GM18519 (cell line): ENCODE measurements at regions not wholly inside any gene's neighbourhood (a gene's known extent, or its start where the extent isn't known, plus 50 kb on each side); places are given as distances from the start of the nearest gene placed in this dataset.

Experiments used
- ATAC-seq: cut with Tn5 transposase; IDR thresholded peaks from one replicate; pipeline ENCODE4 v1.9.1; 2021; ENCODE audit warnings: mild to moderate bottlenecking, moderate library complexity; ENCODE audit not compliant: unreplicated experiment, low FRiP score

DNA sequence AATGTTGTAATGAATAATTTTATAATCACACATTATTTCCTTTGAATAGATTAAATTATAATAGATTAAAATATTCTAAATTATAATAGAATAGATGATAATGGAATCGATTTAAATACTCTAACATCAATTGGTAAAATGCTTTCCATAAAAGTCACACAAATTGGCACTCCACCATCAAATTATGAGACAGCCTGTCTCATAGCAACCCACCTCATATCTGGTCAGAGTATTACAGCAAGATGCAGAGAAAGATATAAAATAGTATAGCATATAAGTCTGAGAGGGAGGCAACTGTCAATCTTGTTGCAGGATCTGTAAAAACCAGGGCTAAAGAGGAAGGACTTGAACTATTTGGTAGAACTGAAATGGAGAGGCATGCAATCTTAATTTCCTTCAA lies 98.4 kb upstream of the NCKAP5 start:
- ATAC-seq: no peak

DNA sequence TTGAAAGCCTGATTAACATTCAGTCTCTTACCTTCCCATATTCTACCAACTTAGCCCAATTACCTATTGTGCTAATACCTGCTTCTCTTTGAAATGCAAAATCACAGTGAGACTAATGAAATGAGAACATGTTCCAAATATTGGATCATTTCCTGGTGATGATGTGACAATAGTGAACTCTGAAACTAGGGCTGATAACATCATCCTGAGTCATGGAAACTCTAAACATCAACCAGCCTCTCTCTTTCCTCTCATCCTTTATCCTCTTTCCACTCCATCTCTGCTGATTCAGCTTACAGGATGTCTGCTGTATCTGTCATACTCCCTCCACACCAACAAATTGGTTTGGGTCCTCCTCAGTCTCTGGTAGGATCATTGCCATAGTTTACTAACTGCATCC lies 98.8 kb upstream of the NCKAP5 start:
- ATAC-seq: no peak

DNA sequence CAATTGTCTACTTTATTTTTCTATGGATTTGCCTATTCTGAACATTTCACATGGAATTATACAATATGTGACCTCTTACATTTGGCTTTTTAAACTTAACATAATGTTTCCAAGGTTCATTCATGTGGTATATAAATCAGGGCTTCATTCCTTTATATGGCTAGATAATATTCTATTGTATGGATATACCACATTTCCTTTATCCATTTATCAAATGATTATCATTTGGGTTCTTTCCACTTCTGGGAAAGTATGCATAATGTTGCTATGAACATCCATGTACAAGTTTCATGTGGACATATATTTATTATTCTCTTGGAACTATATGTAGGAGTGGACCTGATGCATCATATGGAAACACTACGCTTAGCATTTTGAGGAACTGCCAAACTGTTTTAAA lies 99.7 kb upstream of the NCKAP5 start:
- ATAC-seq: no peak

DNA sequence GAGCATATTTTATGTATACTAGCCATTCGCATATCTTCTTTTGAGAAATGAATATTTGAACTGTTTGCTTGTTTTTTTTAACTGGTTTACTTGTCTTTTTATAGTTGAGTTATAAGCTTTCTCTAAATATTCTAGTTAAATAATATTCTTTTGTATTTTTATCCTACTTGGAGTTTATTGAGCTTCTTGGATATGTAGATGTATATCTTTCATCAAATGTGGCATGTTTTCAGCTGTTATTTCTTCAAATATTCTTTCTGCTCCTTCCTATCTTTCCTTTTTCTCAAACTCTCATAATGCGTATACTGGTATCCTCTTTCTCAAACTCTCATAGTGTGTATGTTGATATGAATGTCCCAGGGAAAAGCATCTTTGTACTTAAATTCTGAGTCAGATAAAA lies 100.3 kb upstream of the NCKAP5 start:
- ATAC-seq: no peak

DNA sequence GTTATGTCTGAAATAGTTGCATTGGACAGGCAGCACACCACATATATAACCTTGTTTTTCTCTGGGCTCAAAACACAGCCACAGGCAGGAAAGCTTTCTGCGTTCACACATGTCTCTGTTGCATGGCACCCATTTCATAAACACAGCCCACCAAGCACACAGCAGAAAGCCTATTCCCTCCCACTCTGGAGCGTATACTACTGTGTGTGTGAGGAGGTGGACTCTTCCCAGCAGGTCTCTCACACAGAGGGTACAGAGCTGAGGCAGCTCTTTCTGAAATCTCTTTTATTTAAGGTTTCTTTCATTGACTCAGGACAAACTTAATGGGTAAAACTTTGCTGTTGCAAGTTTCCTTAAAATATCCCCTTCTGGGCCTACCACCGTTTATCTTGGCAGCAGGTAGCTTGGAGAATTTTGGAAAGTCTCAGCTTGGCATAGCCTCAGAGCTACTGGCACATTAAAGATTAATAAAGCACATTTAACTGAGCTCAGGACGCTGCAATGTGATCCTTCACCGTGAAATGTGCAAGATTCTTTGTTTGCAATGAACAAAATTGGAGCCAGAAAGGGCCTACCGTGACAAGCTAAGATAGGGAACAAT lies 105.1 kb upstream of the NCKAP5 start:
- no peak for ATAC-seq

DNA sequence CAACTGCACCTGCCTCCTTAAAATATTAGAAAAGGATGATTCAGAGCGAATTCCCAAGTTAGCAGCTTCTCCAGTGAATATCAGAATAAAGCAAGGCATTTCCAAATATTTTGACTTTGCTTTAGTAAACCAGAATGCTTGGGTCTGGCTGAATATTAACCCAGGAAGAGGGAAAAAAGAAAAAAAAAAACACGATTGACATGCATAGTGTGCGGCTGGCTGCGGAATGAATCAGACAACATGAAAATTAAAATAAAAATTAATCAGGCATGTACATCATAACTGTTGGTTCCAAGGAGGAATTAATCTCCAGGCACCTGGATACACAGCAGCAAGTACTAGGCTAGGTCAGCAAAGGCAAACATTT lies 105.8 kb upstream of the NCKAP5 start:
- no peak for ATAC-seq

DNA sequence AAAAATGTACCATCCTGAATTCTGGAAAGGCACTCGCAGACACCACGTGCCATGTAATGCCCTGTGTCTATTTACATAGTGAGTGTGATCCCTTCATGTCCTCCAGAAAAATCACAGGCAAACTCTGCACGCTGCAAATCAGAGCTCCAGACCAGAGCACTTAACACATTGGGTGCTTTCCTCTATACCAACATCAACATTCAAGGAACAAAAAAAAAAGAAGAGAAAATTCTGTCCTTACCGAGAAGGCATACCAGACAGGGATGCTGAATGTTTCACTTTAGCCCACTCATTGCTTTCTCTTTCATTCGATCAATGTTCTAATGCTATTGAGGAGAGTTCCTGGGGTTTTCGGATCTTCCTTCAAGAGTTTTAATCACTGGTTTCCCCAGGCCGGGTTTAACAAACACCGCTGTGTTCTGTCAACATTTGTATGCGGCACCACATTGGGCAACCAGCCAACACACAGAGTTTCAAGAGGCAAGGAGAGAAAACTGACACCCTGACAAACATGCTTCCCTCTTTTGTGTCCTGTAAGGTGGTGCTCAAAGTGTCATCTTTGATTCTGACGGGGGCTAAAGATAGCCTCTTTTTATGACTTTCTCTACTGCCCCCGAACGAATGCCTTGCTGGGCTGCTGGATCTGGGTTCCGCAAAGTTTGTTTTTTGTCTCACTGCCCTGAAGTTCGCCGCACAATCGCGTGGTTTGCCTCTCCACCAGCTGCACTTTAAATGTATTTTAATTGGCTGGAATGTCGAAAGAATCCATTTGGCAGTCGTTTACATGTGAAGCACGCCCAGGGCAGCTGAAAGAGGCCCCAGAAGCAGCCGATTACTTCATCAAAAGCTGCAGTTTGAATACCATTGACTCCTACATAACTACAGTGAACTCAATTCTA lies 106.4 kb upstream of the NCKAP5 start:
- ATAC-seq: no peak

DNA sequence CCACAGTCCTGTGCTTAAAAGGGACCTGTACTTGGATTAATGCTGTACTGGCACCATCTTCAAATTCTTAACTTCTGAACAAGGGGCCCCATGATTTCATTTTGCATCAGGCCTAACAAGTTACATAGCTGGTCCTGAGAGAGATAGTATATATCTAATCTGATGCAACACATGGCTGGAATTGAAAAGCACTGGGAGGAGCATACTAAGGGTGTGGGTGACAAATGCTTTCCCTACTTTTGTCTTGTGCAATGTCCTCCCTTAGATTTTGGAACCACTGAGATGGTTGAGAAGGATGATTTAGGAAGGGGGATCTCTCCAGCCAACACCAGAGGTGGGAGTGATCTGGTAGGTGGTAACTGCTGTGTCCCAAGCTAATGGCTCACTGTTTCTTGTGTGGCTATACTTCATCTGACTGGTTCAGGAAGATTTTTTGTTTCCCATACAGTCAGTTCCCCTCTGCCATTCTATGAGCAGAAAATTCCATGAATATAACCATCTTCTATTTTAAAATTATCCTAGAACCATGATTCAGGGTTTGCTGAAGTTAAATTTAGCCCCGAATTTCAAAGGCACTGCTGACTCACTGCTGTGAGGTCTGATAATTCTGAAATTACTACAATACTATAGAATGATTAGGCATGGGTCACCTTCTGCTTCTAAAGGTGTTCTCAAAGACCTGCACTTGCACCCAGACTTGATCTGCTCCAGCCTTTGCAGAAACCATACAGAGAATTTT lies 108.3 kb upstream of the NCKAP5 start:
- no peak for ATAC-seq

DNA sequence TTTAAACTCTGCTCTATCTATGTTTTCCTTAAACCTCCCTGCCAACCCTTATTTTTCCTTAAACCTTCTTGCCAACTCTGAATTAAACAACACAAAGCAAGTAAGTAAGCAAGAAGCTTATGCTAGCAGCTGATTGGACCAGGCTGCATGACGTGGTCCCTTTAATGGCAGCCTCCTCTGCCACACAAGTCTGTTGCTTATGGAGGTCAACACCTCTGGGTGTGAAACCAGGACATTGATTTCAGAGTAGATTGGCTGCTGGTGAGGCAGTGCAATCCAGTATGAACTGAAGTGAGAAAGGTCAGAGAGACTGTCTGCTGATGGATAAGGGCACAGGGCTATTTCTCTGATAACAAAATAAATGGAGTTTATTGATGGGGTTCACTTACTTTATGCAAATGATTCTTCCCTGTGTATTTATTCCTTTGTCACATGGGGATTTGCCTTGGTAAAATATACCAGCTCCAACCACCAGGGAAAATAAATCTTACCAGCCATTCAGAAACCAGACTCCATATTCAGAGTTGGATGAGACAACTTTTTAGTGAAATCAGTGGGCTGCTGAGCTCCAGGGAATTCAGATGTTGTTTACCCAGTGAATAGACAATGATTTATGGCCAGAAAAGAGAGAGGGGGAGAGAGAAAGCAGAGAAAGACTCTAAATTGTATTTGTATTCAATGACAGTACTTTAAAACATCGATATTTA lies 112.2 kb upstream of the NCKAP5 start:
- no peak for ATAC-seq

DNA sequence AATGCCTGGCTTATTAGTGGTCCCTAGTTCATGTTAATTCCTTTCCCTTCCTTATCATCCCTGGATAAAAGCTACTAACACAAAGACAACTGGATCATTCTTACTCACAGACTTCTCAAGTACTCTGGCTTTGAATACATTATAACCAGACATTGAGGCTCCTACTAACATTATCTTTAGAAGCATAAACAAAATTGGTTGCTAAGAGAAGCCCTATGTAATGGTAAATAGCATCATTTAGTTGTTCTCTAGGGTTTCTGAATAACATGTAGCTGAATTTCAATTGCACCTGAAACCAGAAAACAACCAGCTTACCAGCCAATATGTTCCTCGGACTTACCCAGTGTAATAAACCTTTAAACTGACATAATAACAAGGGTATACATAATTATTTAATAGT lies 114.1 kb upstream of the NCKAP5 start:
- no peak for ATAC-seq

DNA sequence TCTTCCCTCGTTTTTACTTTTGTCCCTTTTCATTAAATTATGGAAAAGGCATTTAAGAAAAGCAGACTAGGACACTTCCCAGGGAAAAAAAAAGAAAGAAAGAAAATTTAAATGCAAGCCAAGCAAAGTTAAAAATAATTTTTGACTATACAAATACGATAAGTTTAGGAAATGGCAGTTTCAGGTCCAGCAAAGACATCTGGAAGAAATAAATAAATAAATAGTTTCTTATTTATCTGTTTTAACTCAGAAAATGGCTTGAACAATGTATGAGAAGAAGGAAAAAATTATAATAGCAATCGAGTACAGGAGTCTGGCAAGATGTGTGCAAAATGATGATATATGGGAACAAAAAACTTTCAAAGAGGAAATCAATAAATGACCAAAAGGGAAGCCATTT lies 114.6 kb upstream of the NCKAP5 start:
- no peak for ATAC-seq

DNA sequence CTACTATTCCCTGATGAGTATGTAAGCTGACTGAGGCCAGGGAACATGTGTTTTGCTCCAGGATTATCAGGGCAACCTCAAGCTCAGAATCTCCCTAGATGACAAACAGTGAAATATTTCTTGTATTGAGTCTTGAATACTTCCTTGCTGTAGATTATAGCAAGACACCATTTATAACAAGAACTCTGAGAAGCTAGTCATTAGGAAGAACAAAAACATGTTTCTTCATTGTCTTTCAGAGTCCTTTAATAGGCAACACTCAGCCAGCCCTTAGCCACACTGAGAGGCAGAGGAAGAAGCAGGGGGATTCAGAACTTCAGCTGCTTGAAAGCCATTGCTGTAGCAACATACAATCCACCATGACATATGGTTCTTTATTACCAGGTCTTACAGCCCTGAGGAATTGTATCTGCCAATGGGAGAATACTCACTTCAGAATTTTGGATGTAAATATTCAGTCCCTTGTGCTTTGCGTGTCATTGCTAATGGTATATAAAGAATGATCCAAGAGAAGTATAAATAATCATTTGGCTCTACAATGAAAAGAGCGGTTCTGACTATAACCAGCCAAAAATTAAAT lies 117.5 kb upstream of the NCKAP5 start:
- ATAC-seq: no peak

DNA sequence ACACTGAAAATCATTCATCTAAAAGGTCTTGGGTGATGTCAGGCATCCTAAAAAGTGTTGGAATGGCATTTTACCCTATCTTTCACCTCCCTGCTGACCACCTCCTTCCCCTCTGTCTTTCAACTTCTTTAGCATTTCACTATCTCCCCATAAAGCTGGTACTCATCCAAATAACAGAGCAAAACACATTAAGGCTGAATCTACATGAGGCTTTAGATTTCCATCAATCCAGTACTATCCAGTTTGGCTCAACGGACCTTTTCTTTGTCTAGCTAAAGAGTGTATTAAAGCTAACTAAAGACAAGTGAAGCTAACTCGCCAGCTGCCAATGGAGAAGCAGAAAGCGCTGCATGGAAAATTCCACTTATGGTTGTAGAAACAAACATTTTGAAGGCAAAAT lies 122.5 kb upstream of the NCKAP5 start:
- no peak for ATAC-seq

DNA sequence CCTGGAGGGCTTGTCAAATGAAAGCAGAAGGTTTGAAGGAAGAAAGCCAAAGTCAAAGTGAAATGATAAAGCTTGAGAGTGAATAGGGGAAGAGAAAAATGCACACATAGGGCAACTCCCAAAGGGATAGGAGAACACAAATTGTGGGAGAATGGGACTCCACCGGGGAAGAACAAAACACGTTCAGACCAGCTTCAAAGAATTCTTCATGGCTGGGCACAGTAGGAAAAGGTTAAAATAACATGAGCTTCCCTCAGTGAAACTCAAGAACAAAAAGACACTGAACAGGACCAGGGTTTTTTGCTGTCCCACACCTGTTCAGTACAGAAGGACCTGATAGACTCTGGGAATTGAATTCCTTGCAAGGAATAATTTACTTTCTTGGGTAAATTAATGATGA lies 123.1 kb upstream of the NCKAP5 start:
- ATAC-seq: no peak

DNA sequence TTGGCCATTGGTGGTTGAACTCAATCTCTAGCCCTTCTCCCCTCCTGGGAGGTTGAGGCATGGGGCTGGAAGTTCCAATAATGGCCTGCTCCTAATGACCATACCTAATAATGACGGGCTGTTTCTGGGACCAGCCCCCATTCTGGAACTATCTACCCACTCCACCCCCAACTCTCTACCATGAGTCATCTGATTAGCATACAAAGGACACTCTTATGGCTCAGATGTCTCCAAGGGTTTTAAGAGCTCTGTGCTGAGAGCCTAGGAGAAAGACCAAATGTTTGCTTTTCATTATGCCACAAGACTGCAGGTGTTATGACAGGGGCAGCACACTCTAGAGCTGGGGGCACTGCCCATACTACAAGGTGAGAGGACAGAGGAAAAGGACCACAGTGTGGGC lies 137.0 kb upstream of the NCKAP5 start:
- ATAC-seq: no peak

DNA sequence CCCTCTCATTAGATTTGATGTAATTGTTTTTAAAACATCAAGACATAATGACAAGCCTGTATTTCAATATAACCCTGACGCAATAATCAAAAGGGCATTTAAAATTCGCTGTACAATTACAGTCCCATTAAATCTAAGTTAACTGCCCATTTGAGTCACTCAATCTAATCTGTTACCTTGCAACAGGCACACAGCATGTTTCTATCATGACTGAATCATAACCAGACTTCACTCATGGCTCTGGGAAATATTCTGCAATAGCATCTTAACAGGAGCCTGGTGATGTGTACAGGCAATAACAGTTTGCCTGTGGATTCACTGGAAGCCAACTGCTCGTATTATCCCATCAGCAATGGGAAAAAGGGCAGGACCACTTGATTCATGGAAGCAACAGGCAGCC lies 142.3 kb upstream of the NCKAP5 start:
- no peak for ATAC-seq

DNA sequence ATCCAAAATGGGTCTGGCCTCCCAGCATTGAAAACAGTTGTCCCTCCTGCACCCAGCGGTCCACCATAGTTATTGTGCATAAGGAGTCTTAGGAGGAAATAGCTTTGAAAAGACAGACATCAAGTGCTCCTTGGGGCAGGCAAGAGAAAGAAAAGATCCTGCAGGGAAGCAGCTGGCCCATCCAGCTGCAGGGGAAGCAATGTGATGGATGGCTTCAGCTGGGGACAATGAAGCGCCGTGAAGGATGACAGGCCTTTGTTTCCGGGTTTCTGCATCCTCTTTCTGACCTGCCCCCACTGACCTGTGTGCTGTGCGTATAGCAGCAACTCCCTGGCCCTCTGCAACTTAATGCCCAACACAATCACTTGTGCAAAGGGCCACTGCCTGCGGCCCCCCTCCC lies 142.9 kb upstream of the NCKAP5 start:
- ATAC-seq: no peak

DNA sequence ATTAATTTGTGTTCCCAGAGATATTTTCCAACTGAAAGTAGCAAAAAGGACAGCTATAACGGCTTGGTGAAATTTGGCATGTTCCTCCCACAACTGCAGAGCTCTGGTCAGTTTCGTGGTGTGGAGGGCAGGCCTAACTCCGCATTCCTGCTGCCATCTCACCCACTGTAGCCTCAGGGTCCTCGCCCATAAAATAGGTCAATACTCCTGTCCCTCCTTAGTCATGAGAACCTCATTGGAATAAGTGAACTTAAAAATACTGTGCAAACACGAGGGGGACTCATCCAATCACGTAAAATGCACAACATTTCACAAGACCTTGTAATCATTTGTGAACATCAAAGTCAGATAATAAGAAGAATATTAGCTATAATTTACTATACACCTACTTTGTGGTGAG lies 143.5 kb upstream of the NCKAP5 start:
- no peak for ATAC-seq

DNA sequence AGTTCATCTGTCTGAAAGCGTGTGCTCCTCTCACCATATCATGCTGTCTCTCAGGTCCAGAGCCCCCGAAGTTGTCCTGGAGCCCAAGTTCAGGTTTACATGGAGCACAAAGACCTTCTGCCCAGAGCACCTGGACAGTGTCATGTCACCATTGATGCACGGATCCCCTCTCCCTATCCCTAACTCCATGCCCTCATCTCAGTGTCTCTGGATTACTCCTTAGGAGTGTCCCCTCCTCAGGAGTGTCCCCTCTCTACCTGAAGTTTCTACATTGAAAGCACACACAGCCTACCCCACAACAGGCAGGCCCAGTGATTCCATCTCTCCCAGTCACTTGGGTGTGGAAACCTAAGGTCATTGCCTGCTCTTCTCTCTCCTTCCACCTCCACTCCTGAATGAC lies 144.1 kb upstream of the NCKAP5 start:
- ATAC-seq: no peak

DNA sequence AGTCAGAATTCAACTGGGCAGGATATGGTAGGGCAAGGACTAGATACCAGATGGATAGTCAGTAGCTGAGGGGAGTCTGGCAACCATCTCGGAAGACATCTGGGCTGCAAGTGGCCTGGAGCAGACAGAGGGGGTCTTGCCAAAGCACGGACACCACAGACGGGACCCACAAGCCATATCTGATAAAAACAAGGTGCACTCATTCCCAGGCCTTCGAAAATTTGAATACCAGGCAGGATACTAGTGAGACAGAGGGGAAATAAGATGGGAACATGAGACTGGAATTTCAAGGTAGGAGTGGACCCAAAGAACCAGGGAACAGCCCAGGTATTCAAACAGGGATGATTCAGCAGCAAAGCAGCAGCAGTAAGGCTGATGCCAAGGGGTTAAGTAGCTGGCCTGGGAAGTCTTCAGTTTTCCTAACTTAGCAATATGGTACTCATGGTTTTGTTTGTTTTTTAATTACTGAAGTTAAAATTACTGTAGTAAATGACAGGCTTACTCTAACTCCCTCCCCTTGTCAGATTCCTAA lies 144.9 kb upstream of the NCKAP5 start:
- no peak for ATAC-seq
